ENCODE measurements at regions not wholly inside any gene's neighbourhood (a gene's known extent, or its start where the extent isn't known, plus 50 kb on each side); places are given as distances from the start of the nearest gene placed in this dataset.

- DNase-seq, result no peak
Observed at GRCh38 chr16:8519179-8519578, 71.1 kb downstream of the TMEM114 start.

GRCh38 chr16:8517280-8517679 is 73.0 kb downstream of the TMEM114 start:
- no peak for DNase-seq

- DNase-seq, result no peak
Observed at GRCh38 chr16:8516471-8516870, 73.8 kb downstream of the TMEM114 start.

- no peak for DNase-seq
Observed at GRCh38 chr16:8512941-8513624, 77.2 kb downstream of the TMEM114 start.

GRCh38 chr16:8511464-8511863 is 78.8 kb downstream of the TMEM114 start:
- no peak for DNase-seq

GRCh38 chr16:8510160-8510559 is 80.2 kb downstream of the TMEM114 start:
- DNase-seq, result no peak

- DNase-seq, result no peak
Observed at GRCh38 chr16:8505327-8505991, 84.9 kb downstream of the TMEM114 start.

GRCh38 chr16:8502446-8502845 is 87.9 kb downstream of the TMEM114 start:
- DNase-seq, result no peak

GRCh38 chr16:8500351-8500750 is 90.0 kb downstream of the TMEM114 start:
- DNase-seq, result no peak

- no peak for DNase-seq
Observed at GRCh38 chr16:8496364-8496763, 93.9 kb downstream of the TMEM114 start.

- no peak for DNase-seq
Observed at GRCh38 chr16:8493972-8494371, 96.3 kb downstream of the TMEM114 start.

- no peak for DNase-seq
Observed at GRCh38 chr16:8492690-8493089, 97.6 kb downstream of the TMEM114 start.

- DNase-seq, result no peak
Observed at GRCh38 chr16:8489580-8489979, 100.7 kb downstream of the TMEM114 start.

GRCh38 chr16:8486985-8487384 is 103.3 kb downstream of the TMEM114 start:
- DNase-seq, result no peak

GRCh38 chr16:8483396-8483795 is 106.9 kb downstream of the TMEM114 start:
- DNase-seq, result no peak

- no peak for DNase-seq
Observed at GRCh38 chr16:8481810-8482209, 108.5 kb downstream of the TMEM114 start.

- no peak for DNase-seq
Observed at GRCh38 chr16:8476824-8477223, 113.5 kb downstream of the TMEM114 start.

GRCh38 chr16:8474587-8474986 is 115.7 kb downstream of the TMEM114 start:
- DNase-seq, result no peak

GRCh38 chr16:8469102-8469778 is 121.1 kb downstream of the TMEM114 start:
- no peak for DNase-seq

GRCh38 chr16:8464979-8465378 is 125.3 kb downstream of the TMEM114 start:
- no peak for DNase-seq

- no peak for DNase-seq
Observed at GRCh38 chr16:8459085-8459733, 131.1 kb downstream of the TMEM114 start.

- no peak for DNase-seq
Observed at GRCh38 chr16:8458481-8459046, 131.7 kb downstream of the TMEM114 start.

- no peak for DNase-seq
Observed at GRCh38 chr16:8453359-8453758, 137.0 kb downstream of the TMEM114 start.

Data from midbrain (tissue), 1 donor.